HL-60 (cell line): ENCODE measurements at regions not wholly inside any gene's neighbourhood (a gene's known extent, or its start where the extent isn't known, plus 50 kb on each side); places are given as distances from the start of the nearest gene placed in this dataset.

Experiments used
- GABPA ChIP-seq: IDR thresholded peaks from 2 replicates; pipeline ENCODE4 v1.6.1; 2012; ENCODE audit warnings: low read depth
- POLR2AphosphoS5 ChIP-seq: IDR thresholded peaks from 2 replicates; pipeline ENCODE4 v1.6.1; 2012; ENCODE audit warnings: low read depth
- SPI1 ChIP-seq: IDR thresholded peaks from 2 replicates; pipeline ENCODE4 v1.6.1; 2012; ENCODE audit warnings: low read depth, mild to moderate bottlenecking, borderline replicate concordance
- TF ChIP-seq, protein P1 (sequence below): IDR thresholded peaks from one replicate; pipeline ENCODE4 v1.5.1; 2011; ENCODE audit warnings: low read length, control low read depth, inconsistent platforms; ENCODE audit not compliant: insufficient read depth
- TF ChIP-seq, protein P2 (sequence below): IDR thresholded peaks from 2 replicates; pipeline ENCODE4 v1.6.1; 2012; ENCODE audit warnings: low read depth; ENCODE audit not compliant: insufficient replicate concordance

DNA sequence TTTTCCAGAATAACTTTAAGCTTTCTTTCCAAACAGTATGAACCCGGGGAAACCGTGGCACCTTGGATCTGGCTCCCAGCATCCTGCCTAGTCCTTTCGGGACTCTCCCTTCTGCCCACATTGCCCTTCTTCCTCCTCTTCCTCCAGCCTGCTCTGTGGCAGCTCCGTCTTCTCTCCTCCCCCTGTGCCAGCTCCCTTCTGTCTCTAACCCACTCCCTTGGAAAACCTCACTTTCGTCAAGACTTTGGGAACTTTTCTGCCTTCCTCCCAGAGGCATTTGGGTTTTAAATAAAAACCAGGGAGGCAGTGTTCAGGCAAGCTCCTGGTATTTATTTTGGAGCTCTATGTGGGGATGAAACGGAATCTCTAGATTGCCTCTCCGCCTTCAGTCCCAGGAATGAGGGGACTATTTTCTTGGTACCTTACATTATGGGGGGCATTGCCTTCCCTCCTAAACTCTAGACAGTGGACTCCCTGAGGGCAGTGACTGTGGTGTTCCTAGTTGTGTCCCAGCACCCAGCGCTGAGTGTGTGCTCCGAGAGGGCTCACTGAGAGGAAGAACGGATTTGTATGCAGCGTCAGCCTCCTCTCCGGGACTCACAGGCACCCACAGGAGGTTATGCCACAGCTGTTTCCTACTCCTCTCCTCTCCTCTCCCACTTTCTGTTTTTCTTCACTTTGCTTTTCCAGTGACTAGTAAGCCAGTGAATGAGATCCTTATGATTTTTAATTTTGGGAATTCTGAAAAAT lies 105.4 kb upstream of the MRPS22 start:
- TF ChIP-seq, protein P1, sequence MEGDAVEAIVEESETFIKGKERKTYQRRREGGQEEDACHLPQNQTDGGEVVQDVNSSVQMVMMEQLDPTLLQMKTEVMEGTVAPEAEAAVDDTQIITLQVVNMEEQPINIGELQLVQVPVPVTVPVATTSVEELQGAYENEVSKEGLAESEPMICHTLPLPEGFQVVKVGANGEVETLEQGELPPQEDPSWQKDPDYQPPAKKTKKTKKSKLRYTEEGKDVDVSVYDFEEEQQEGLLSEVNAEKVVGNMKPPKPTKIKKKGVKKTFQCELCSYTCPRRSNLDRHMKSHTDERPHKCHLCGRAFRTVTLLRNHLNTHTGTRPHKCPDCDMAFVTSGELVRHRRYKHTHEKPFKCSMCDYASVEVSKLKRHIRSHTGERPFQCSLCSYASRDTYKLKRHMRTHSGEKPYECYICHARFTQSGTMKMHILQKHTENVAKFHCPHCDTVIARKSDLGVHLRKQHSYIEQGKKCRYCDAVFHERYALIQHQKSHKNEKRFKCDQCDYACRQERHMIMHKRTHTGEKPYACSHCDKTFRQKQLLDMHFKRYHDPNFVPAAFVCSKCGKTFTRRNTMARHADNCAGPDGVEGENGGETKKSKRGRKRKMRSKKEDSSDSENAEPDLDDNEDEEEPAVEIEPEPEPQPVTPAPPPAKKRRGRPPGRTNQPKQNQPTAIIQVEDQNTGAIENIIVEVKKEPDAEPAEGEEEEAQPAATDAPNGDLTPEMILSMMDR: no peak
- TF ChIP-seq POLR2AphosphoS5: no peak
- TF ChIP-seq, protein P2, sequence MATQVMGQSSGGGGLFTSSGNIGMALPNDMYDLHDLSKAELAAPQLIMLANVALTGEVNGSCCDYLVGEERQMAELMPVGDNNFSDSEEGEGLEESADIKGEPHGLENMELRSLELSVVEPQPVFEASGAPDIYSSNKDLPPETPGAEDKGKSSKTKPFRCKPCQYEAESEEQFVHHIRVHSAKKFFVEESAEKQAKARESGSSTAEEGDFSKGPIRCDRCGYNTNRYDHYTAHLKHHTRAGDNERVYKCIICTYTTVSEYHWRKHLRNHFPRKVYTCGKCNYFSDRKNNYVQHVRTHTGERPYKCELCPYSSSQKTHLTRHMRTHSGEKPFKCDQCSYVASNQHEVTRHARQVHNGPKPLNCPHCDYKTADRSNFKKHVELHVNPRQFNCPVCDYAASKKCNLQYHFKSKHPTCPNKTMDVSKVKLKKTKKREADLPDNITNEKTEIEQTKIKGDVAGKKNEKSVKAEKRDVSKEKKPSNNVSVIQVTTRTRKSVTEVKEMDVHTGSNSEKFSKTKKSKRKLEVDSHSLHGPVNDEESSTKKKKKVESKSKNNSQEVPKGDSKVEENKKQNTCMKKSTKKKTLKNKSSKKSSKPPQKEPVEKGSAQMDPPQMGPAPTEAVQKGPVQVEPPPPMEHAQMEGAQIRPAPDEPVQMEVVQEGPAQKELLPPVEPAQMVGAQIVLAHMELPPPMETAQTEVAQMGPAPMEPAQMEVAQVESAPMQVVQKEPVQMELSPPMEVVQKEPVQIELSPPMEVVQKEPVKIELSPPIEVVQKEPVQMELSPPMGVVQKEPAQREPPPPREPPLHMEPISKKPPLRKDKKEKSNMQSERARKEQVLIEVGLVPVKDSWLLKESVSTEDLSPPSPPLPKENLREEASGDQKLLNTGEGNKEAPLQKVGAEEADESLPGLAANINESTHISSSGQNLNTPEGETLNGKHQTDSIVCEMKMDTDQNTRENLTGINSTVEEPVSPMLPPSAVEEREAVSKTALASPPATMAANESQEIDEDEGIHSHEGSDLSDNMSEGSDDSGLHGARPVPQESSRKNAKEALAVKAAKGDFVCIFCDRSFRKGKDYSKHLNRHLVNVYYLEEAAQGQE: no peak
- TF ChIP-seq SPI1: no peak
- no peak for TF ChIP-seq GABPA
